GM18508 (cell line): ENCODE measurements at regions not wholly inside any gene's neighbourhood (a gene's known extent, or its start where the extent isn't known, plus 50 kb on each side); places are given as distances from the start of the nearest gene placed in this dataset.

Source experiments
- ATAC-seq: cut with Tn5 transposase; IDR thresholded peaks from one replicate; pipeline ENCODE4 v1.9.1; 2021; ENCODE audit warnings: moderate number of reproducible peaks; ENCODE audit not compliant: insufficient read depth, unreplicated experiment

DNA sequence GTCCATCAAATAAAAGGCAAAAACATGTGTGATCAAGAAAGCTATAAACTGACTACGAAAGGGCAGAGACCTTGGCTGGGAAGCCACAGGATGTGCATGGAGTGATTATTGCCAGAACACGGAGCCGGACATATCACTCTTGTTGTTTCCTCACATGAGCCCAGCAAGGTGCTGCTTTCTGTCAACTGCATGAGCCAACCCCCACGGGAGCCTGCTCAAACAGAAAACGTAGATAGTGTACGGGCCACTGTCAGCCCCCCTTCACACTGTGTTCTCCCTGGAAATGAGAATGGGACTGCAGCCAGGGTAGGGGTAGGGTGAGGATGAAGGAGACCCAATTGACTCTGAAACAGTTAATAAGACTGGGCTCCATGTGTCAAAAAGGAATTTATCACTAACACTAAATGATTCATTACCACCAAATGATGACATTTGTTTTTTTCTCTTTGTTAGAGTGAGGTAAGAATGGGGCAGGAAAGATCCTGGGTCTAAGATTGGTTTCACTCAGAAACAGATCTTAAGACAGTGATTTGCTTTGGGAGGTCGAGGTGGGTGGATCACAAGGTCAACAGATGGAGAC lies 235.8 kb downstream of the MREG start:
- no peak for ATAC-seq

- ATAC-seq = no peak
Measured at GRCh38 chr2:215775106-215775505, 238.2 kb downstream of the MREG start.

DNA sequence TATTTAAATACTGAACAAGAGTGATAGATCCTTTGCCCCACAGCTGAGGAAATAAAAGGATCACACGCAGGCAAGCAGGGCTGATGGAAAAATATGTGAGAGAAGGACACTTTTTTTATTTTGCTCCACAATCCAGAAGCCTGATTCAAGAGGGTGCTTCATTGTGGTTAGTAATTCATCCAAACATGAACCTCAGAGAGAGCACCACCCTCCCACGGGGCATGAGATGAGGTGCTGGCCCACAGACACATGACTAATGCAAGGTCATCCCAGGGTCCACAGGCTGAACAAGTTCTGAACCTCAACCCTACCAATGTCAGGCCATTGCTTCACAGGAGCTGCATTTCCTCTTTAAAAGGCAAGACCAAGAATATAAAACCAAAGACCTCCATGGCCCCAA lies 239.6 kb downstream of the MREG start:
- no peak for ATAC-seq

DNA sequence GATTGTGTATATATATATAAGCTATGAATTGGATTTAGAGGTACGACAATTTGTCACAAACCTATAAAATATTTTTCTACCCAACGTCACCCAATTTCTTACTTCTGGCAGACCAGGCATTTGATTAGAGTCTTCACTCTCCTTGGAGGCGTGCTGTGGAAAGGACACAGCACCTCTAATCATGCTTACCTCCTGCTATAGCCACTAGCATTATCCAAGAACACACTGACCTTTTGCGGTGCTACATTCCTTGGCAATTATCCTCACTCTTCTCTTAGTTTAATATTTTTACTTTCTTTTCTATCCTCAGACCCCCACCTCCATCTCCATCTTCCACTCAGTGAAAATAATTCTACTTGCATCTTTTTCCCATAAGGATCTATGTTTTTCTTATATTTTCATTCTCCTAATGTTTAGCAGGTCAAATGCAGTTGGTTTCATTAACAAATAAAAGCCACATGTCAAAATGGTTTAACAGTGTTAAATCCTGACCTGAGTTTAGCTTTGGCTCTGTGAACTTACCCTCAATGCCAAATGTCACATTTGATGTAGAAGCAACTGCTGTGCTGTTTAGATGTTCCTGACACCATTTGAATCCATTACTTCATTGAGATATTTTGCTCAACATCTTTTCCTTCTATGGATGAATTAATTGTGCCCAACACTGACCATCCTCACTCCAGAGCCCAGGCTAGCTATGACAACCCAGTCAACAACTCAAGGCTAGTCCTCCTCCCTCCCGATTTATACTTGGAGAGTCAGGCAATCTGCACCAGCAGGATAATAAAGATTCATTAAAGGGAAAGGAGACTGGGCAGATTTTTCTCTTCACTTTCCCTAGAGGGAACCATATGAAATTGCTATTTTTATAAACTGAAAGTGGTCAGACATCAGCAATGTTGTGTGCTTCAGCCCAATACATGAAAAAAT lies 240.5 kb downstream of the MREG start:
- no peak for ATAC-seq

DNA sequence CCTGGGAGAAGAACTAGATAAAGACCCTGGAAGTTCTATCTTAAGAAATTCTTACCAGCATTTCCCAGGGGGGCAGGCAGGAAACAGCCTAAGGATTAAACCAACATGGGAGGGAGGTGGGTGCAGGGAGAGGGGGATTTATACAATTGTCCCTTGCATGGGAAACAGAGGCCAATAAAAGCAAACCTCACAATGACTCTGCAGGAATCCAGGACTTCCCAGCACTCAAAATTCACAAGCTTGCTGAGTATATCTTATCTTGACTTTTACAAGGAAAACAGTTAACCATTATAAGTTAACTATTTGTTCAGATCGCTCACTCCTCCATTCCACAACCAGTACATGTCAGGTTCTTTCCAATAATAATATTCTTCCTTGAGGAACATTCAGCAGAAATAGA lies 241.3 kb downstream of the MREG start:
- no peak for ATAC-seq

DNA sequence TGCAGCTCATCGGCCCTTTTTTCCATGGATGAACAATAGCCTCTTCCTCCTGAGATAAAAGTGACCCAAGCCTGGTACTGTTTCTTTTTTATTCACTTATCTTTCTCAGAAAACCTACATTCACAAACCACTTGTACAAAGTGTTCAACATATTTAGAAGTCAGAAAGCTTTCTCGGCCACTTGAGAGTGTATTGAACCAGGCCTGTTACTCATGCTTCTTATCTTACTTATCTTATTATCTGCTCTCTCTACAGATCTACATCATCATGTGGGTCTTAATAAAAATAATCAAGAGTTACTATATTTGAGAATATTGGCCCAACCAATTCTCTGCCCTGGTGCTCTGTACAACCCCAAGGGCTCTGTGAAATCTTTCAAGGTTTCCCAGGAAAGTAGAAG lies 242.1 kb downstream of the MREG start:
- ATAC-seq = no peak

DNA sequence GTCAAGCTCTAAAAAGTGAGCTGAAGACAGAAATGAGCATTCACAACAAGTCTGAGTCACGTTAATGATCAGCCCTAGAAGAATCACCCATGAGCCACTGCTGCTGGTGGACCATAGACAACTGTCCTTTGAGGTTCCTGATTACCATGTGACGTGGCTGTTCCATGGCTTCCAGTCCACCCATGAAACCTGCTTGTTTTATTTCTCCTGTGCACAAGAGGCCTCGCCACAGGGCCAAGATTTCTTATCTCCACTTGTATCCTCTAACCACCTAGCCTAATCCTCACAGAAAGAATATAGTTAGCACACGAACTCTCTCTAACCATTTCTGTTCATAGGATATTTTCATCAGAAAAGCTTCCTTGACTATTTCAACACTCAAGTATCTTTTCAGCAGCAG lies 242.7 kb downstream of the MREG start:
- ATAC-seq = no peak

DNA sequence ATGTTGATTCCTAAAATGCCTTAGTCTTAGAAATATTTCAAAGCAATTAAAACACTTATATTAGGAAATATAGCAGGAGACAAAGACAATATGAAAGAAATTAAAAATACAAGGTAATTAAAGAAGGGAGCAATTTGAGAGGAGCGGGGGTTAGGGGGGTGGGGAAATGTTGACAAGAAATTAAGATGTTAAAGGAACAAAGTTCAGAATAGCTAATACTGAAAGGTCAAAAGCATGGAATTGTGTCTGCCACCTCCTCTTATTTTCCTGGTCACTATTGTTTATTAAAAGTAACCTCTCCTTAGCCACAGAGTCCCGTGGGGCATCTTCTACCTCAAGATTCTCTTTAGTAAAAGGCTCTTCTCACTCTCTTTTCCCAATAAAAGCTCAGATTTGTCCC lies 244.1 kb downstream of the MREG start:
- ATAC-seq = no peak

DNA sequence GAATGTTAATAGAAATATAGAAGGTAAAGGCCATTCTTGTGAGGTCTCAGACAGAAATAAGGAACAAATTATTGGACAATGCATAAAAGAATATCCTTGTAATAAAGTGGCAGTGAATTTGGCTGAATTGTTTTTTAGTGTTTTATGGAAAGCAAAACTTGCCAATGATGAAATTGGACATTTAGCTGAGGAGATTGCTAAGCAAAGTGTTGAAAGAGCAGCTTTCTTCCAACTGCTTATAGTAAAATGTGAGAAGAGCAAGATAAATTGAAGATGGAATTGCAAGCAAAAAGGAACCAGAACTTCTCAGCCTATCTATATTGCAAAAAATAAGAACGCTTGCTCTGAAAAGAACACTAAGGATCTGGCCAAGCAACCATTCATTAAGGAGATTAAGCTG lies 245.7 kb downstream of the MREG start:
- ATAC-seq = no peak

DNA sequence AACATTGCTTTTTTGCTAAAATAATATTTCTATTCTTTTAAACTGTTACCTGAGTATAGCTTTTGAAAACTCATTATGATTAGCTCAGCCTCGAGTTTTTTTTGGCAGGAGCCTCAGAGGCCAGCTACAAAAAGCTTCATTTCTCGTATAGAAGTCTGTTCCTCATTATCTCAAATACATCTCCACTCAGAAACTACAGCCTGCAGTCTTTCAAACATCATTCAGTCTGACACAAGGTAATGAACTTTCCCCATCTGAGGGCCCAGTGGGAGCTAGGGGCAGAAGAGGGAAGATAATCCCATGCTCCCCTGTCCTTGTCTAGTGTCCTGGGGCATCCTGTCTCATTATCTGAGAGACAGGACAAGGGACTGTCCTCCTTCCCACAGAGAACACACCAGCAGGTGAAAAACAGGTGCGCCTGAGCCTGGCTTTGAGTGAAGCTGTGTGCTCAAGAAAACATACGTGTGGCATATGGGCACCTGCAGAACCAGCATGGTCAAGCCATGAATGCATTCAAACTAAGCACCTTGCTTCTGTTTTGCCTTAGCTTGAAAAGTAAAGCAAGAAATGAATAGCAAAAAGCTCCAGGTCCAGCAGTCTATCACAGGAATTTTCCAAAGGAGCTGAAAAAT lies 247.5 kb downstream of the MREG start:
- ATAC-seq = no peak

GRCh38 chr2:215764441-215765048 lies 248.8 kb downstream of the MREG start:
- ATAC-seq = no peak

GRCh38 chr2:215760557-215760956 lies 252.8 kb downstream of the MREG start:
- ATAC-seq = no peak

DNA sequence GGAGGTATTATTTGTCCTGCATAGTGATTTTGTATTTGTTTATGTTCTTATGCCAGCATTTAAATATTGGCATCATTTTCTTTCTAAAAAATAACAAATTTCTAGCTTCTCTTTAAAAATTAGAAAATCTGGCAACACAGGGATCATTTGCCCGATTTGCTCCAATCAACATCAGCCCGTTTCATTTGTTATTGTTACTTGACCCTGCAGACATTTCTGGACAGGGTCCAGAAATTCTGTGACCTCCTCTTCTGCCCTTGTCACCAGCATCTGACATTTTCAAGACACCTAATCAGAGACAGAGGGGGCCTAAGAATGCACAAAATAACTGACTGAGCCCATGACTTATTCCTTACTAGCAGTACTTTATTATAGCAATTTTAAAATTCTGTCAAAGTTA lies 253.3 kb downstream of the MREG start:
- ATAC-seq = no peak

- ATAC-seq = no peak
Measured at GRCh38 chr2:215758691-215759090, 254.7 kb downstream of the MREG start.

DNA sequence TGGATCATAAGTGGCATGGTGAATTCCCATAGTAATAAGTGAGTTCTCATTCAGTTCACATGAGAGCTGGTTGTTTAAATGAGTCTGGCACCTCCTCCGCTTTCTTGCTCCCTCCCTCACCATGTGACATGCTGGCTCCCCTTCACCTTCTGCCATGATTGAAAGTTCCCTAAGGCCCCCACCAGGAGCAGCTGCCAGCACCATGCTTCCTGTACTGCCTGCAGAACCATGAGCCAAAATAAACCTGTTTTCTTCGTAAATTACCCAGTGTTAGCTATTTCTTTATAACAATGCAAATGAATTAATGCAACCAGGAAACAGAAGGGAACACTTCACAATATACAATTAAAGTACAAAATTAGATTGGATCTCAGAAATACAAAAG lies 257.0 kb downstream of the MREG start:
- ATAC-seq = no peak

DNA sequence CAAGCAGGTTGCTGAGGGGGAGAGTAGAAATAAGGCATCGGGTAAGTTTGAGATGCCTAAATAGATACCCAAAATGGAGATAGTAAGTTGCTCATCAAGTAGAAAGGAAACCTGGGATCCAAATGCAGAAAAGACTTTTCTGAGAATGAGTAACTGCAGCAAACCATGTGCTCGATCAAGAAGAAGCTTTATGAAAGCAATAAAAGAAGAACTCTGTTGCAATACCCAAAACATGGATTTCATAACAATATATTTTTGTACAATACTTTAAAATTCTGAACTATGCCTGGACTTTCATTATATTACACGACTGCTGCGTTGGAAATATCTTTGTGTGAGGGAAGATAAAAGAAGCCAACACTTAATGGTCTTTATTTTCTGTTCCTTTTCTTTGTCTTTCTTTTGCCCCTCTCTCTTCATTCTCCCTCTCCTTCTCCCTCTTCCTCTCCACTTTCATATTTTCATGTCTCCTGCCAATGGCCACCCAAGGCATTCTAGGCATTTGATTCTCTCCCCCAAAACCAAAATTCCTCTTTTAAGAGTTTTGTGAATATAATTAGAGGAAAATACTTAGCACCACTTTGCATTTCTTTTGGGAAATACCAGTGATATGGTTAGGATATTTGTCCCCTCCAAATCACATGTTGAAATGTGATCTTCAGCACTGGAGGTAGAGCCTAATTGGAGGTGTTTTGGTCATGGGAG lies 257.6 kb downstream of the MREG start:
- ATAC-seq = no peak

GRCh38 chr2:215754546-215754945 lies 258.8 kb downstream of the MREG start:
- no peak for ATAC-seq

DNA sequence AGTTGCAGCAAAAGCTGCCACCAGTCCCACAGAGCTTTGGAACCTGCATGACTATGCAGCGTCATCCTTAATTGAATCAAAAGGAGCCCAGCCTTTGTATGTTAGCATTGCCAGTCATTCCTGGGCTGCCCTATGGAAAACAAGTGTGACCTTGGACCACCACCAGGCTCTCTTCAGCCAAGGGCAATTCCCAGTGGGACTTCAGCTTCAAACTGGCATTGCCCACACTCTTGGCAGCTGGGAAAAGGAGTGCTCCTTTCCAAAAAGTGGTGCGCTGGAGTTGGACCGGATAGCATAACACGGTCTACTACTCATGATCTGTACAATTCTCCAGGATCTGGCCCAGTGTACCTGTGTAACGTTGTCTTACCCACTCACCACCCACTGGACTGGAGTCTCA lies 259.5 kb downstream of the MREG start:
- ATAC-seq = no peak

DNA sequence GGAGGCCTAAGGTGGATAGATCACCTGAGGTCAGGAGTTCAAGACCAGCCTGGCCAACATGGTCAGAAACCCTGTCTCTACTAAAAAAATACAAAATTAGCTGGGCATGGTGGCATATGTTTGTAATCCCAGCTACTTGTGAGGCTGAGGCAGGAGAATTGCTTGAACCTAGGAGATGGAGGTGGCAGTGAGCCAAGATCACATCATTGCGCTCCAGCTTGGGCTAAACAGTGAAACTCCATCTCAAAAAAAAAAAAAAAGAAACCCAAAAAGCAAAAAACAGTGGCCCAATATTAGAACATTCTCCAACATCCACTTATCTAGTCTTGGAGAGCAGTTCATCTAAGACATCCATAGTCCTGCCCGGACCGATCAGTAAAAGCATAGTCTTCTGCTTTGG lies 260.4 kb downstream of the MREG start:
- ATAC-seq = no peak

DNA sequence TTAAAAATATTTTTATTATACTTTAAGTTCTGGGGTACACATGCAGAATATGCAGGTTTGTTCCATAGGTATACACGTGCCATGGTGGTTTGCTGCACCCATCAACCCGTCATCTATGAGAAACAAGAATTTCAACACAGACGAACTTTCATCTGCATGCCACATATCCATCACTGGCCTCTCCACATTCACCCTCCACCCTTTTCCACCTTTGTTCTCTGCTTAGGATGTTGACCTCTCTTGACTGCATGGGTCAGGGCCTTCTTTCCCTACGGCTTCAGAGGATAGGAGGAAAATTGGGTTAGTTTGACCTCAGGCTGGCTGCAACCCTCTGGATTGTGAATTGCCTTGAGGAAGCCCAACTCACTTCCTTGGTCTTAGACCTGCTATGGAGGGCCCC lies 260.9 kb downstream of the MREG start:
- no peak for ATAC-seq

GRCh38 chr2:215751911-215752272 lies 261.5 kb downstream of the MREG start:
- no peak for ATAC-seq
